Erythroblast (primary cell): ENCODE measurements at regions not wholly inside any gene's neighbourhood (a gene's known extent, or its start where the extent isn't known, plus 50 kb on each side); places are given as distances from the start of the nearest gene placed in this dataset.

Experiments
- GATA1 ChIP-seq: IDR thresholded peaks from 2 replicates; pipeline ENCODE4 v1.6.1; 2011; ENCODE audit warnings: low read depth, mild to moderate bottlenecking, control low read depth, low read length, moderate library complexity
- POLR2A ChIP-seq: IDR thresholded peaks from 2 replicates; pipeline ENCODE4 v1.6.1; 2011; ENCODE audit warnings: mild to moderate bottlenecking, low read length

DNA sequence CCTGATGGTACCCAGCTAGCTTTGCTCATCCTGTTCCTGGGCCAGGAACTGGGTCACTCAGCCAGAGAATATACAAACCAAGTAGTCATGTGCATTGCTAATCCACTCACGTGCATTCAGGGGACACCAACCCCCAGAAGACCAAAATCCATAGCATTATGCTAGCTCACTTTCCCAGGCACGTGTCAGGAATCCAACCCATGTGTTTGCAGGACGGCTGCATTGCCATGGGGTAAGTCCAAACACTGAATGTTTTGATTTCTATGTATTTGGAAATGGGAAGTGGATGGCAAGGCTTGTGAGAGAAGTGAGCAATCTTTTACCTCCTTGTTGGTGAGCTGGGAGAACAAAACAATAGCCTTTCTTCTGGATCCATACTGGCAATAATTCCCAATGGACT lies 87.1 kb upstream of the FOXN3 start:
- TF ChIP-seq GATA1 = no peak
- TF ChIP-seq POLR2A = no peak
